ENCODE measurements at regions not wholly inside any gene's neighbourhood (a gene's known extent, or its start where the extent isn't known, plus 50 kb on each side); places are given as distances from the start of the nearest gene placed in this dataset.
"Not testable (repeated sequence)": the region's sequence is repeated elsewhere in the genome, so short reads cannot be mapped to it uniquely, and the experiment has no call there.

- DNase-seq (ENCODE audit: low read depth) = no peak
Measured at GRCh38 chr5:2096887-2097505, 214.3 kb upstream of the IRX4 start.

- DNase-seq (ENCODE audit: low read depth) = no peak
Measured at GRCh38 chr5:2095011-2095410, 212.3 kb upstream of the IRX4 start.

GRCh38 chr5:2094616-2094995, 211.9 kb upstream of the IRX4 start:
- no peak for DNase-seq (ENCODE audit: low read depth)

DNA sequence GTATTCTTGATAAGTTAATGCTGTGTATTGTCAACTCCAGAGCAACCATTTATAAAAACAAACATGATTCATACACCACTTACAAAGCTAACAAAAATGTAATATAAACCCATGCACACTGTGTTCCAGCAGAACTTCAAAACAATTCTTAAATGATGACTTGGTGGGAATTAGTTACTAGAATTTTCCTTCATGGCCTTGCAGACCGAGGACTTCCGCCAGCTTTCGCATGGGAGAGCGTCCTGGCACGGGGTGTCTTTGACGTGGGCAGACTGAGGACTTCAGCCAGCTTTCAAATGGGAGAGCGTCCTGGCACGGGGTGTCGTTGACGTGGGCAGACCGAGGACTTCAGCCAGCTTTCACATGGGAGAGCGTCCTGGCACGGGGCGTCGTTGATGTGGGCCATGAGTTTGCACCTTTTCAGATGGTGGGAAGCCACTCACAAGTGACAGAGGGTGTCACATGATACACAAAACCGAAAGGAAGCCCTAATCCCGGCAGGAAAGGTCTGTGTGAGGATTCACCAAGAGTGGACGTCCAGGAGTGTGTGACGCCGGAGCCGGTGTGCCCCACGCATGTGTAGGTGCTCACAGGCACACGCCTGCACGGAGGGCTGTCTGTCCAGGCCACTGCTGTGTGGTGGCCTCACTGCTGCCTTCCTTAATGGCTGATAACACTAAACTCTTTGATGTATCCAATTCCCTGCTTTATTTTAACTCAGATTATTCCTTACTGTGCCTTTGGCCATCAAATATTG, 211.3 kb upstream of the IRX4 start:
- peak; percentile 26 for DNase-seq (ENCODE audit: low read depth)

DNA sequence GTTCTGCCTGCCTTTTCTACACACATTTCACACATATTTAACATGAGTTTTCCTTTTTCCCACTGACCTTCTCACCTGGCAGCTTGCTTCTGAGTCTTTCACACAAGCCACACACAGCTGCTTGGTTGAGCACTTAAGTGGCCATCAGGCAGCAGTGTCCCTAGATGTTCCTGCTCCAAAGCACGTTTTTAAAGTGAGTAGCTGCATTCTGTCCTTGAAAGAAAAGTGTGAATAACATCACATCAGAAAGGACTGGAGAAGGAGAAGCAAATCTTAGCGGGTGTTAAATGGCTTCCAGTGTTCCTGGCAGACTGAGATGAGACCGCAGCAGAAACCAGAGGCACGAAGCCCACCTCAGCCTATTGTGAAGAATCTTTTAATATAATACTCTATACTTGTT, 209.2 kb upstream of the IRX4 start:
- DNase-seq (ENCODE audit: low read depth) = no peak

- no peak for DNase-seq (ENCODE audit: low read depth)
Measured at GRCh38 chr5:2087980-2088379, 205.3 kb upstream of the IRX4 start.

DNA sequence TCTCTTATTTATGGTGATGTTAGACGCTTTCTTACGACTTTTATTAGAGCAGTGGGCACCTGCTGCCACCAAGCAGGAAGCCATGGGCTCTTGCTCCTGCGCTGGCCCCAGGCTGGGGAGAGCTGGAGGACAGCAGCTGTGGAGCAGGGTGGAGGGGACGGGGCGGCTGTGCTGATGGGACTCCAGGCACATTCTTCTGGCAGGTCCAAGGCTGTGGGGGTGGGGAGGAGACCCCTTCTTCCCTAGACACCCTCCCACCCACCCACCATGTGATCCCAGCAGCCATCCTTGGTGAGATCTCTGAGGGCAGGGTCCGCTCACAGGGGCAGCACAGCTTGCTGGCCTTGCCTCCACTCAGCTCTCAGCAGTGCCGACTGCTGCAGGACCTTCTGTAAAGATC, 192.6 kb upstream of the IRX4 start:
- DNase-seq (ENCODE audit: low read depth) = no peak

DNA sequence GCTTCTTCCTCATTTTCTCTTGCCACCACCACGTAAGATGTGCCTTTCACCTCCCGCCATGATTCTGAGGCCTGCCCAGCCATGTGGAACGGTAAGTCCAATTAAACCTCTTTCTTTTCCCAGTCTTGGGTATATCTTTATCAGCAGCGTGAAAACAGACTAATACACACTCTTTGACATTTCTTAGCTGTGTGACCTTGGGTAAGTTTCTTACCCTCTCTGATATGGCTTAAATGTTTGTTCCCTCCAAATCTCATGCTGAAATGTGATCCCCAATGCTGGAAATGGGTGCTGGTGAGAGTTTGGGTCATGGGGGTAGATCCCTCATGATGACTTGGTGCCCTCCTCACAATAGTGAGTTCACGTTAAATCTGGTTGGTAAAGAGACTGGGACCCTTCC, 188.8 kb upstream of the IRX4 start:
- DNase-seq (ENCODE audit: low read depth) = no peak

DNA sequence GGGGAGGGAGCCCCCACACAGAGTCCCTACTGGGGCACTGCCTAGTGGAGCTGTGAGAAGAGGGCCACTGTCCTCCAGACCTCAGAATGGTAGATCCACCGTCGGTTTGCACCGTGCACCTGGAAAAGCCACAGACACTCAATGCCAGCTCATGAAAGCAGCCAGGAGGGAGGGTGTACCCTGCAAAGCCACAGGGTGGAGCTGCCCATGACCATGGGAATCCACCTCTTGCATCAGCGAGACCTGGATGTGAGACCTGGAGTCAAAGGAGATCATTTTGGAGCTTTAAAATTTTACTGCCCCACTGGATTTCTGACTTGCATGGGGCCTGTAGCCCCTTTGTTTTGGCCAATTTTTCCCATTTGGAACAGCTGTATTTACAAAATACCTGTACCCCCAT, 188.1 kb upstream of the IRX4 start:
- not testable (repeated sequence) for DNase-seq (ENCODE audit: low read depth)

DNA sequence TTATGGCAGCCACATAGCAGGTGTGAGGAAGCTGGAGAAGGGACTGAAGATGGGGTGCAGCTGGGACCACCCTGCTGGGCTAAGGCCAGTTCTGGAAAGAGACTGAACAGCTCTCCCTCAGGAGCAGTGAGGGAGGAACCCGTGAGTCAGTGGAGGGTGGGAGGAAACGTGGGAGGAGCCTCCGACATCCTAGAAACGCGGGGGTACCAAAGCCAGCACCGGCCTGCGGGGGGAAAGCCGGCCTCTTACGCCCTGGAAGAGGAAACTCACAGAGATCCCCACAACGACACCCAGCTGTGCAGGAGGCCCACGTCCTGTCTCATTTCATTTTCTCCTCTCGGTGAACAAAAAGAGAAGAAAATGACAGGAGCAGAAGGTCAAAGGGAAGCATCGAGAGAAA, 185.8 kb upstream of the IRX4 start:
- DNase-seq (ENCODE audit: low read depth) = no peak

GRCh38 chr5:2066373-2066772, 183.6 kb upstream of the IRX4 start:
- DNase-seq (ENCODE audit: low read depth) = no peak

DNA sequence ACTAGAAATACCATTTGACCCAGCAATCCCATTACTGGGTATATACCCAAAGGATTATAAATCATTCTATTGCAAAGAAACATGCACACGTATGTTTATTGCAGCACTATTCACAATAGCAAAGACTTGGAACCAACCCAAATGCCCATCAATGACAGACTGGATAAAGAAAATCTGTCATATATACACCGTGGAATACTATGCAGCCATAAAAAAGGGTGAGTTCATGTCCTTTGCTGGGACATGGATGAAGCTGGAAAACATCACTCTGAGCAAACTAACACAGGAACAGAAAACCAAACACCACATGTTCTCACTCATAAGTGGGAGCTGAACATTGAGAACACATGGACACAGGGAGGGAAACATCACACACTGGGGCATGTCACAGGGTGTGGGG, 180.7 kb upstream of the IRX4 start:
- DNase-seq (ENCODE audit: low read depth) = not testable (repeated sequence)

DNA sequence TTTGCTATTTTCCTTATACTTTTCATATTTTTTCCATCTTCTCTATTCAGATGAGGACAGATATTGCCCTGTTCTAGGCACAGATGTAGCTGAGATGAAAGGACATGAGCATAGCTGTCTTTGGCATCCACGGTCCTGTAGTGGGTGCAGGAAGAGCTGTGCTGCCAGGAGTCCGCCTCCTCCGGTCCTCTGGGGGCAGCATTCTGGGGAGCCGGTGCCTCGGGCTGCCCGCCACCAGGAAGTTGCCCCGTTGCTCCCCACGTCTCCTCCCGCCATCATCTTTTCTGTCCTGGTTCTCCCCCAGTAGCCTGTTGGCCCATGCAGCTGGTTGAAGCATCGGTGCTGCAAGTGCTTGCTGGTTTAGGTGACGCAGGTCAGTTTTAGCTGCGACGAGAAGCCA, 170.0 kb upstream of the IRX4 start:
- DNase-seq (ENCODE audit: low read depth) = no peak

GRCh38 chr5:2049876-2050275, 167.2 kb upstream of the IRX4 start:
- no peak for DNase-seq (ENCODE audit: low read depth)

GRCh38 chr5:2048664-2049063, 165.9 kb upstream of the IRX4 start:
- DNase-seq (ENCODE audit: low read depth) = no peak

GRCh38 chr5:2047341-2047927, 164.7 kb upstream of the IRX4 start:
- no peak for DNase-seq (ENCODE audit: low read depth)

GRCh38 chr5:2044041-2044440, 161.3 kb upstream of the IRX4 start:
- no peak for DNase-seq (ENCODE audit: low read depth)

DNA sequence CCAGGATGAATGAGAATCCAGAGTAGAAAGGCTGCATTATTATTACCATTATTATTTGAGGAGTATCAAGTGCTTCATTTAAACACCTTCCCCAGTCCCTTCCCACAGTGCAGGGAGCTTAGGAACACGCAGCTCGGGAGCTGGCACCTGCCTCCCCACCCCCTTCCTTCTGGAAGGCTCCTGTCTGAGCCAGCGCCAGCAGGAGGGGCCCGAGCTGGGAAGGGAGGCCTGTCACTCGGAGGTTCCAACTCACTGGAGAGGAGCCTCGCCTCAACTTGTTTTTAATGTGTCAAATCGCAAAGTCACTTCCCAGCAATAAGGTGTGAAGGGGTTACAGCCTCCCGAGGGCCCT, 156.4 kb upstream of the IRX4 start:
- no peak for DNase-seq (ENCODE audit: low read depth)

DNA sequence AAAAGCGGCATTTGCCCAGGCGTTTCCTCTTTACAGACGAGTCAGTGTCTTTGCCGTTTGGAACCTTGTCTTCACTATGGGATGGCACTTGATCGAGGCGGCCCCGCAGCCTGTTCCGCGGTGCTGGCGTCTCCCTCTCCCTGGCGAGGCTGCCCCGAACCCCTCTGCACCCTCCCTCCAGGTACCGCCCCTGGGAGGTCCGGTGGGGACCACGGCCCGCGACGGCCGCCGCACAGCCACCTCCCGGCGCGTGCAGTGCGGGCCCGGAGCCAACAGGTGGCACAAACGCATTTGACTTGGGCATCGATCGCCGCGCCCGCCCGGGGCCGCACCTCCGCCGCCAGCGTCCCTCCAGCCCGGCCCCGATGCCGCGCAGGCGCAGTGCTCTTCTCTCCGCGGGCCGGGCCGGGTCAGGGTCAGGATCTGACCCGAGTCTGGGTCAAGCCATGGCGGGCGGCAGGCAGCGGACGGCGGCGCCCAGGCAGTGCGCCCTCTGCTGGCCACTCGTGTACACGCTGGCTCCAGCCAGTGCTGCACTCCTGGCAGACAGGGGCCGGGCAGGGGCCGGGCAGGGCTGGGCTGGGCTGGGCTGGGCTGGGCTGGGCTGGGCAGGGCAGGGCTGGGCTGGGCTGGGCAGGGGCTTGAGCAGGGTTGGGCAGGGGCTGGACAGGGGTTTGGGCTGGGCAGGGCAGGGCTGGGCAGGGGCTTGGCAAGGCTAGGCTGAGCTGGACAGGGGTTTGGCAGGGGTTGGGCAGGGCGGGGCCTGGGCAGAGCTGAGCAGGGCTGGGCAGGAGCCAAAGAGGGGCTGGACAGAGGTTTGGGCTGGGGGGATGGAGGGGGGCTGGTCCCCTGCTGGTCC, 155.8 kb upstream of the IRX4 start:
- DNase-seq (ENCODE audit: low read depth) = peak; percentile 4

DNA sequence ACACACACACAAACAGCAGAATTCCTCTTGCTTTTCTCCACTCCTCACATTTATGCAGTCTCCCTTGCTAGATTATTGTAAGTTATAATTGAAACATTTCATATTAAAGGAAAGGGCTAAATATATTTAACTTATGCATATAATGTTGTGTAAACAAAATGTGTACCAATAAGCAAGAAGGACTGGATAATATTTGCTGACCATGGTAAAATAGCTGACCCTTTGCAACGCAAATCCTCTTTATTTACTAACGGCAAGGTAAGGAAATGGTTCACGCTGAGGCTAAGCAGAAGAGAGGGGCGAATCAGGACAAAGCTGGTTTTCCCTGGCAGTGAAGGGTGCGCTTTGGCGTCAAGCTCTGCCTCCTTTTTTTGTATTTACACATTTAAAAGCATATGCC, 154.2 kb upstream of the IRX4 start:
- no peak for DNase-seq (ENCODE audit: low read depth)

DNA sequence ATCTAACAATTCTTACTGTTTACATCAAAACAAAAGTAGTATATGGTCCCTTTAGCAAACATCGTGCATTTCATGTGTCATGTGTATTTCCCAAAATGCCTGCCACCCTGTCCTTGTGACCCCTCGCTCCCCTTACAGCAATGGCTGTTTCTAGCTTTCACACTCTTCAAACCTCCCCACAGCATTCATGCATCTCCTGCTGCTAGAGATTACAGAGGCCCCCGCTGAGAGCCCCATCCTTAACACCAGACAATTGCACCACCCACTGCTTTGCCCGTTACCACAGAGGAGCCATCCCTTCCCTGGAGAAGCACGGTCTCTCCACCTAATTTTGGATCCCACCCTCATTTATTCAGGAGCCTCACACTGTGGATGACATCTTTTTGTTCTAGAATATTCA, 149.7 kb upstream of the IRX4 start:
- DNase-seq (ENCODE audit: low read depth) = no peak

GRCh38 chr5:2031581-2031980, 148.9 kb upstream of the IRX4 start:
- no peak for DNase-seq (ENCODE audit: low read depth)

- DNase-seq (ENCODE audit: low read depth) = no peak
Measured at GRCh38 chr5:2030131-2030530, 147.4 kb upstream of the IRX4 start.

Data from amniotic epithelial cell (primary cell).